Activated CD4-positive, CD25-positive, alpha-beta regulatory T cell treated with anti-CD3 and anti-CD28 coated beads, Interleukin-2, amount 50 U/mL, for 16 hours (primary cell): ENCODE measurements at regions not wholly inside any gene's neighbourhood (a gene's known extent, or its start where the extent isn't known, plus 50 kb on each side); places are given as distances from the start of the nearest gene placed in this dataset.
"Not testable (repeated sequence)": the region's sequence is repeated elsewhere in the genome, so short reads cannot be mapped to it uniquely, and the experiment has no call there.

ENCODE experiments used
- DNase-seq: peaks from one replicate; pipeline ENCODE4 v3.0.0-alpha.2; 2020; ENCODE audit warnings: low read depth, low spot score

GRCh38 chr9:75539523-75539922 lies 350.9 kb upstream of the PCSK5 start:
- no peak for DNase-seq

- no peak for DNase-seq
Measured at GRCh38 chr9:75540185-75540584, 350.3 kb upstream of the PCSK5 start.

- no peak for DNase-seq
Measured at GRCh38 chr9:75541734-75542133, 348.7 kb upstream of the PCSK5 start.

- DNase-seq, result no peak
Measured at GRCh38 chr9:75544815-75545214, 345.7 kb upstream of the PCSK5 start.

GRCh38 chr9:75545287-75545686 lies 345.2 kb upstream of the PCSK5 start:
- DNase-seq, result no peak

GRCh38 chr9:75548871-75549270 lies 341.6 kb upstream of the PCSK5 start:
- no peak for DNase-seq

- no peak for DNase-seq
Measured at GRCh38 chr9:75551861-75552260, 338.6 kb upstream of the PCSK5 start.

- DNase-seq, result no peak
Measured at GRCh38 chr9:75552941-75553340, 337.5 kb upstream of the PCSK5 start.

- DNase-seq, result not testable (repeated sequence)
Measured at GRCh38 chr9:75566813-75567212, 323.7 kb upstream of the PCSK5 start.

GRCh38 chr9:75570538-75570937 lies 319.9 kb upstream of the PCSK5 start:
- no peak for DNase-seq

- no peak for DNase-seq
Measured at GRCh38 chr9:75574569-75574968, 315.9 kb upstream of the PCSK5 start.

- no peak for DNase-seq
Measured at GRCh38 chr9:75582870-75583269, 307.6 kb upstream of the PCSK5 start.

GRCh38 chr9:75588808-75589207 lies 301.7 kb upstream of the PCSK5 start:
- no peak for DNase-seq

- DNase-seq, result no peak
Measured at GRCh38 chr9:75589497-75589896, 301.0 kb upstream of the PCSK5 start.

- DNase-seq, result no peak
Measured at GRCh38 chr9:75591972-75592371, 298.5 kb upstream of the PCSK5 start.

GRCh38 chr9:75592586-75592985 lies 297.9 kb upstream of the PCSK5 start:
- no peak for DNase-seq

GRCh38 chr9:75593920-75594319 lies 296.6 kb upstream of the PCSK5 start:
- DNase-seq, result no peak

GRCh38 chr9:75599126-75599525 lies 291.3 kb upstream of the PCSK5 start:
- DNase-seq, result no peak

- no peak for DNase-seq
Measured at GRCh38 chr9:75601280-75601679, 289.2 kb upstream of the PCSK5 start.

- DNase-seq, result no peak
Measured at GRCh38 chr9:75602060-75602459, 288.4 kb upstream of the PCSK5 start.

- no peak for DNase-seq
Measured at GRCh38 chr9:75604661-75605060, 285.8 kb upstream of the PCSK5 start.

GRCh38 chr9:75607521-75607920 lies 283.0 kb upstream of the PCSK5 start:
- DNase-seq, result no peak

GRCh38 chr9:75609401-75609800 lies 281.1 kb upstream of the PCSK5 start:
- no peak for DNase-seq

- DNase-seq, result no peak
Measured at GRCh38 chr9:75610246-75610645, 280.2 kb upstream of the PCSK5 start.

- DNase-seq, result no peak
Measured at GRCh38 chr9:75612205-75612604, 278.3 kb upstream of the PCSK5 start.
